Suprapubic skin (tissue), 3 donors: ENCODE measurements at regions not wholly inside any gene's neighbourhood (a gene's known extent, or its start where the extent isn't known, plus 50 kb on each side); places are given as distances from the start of the nearest gene placed in this dataset.

Experiments
- POLR2A ChIP-seq, 2 donors: fragments of 450-650 bp; IDR thresholded peaks; one replicate each; pipeline ENCODE4 v1.6.1; 2017; ENCODE audit warnings: antibody characterized with exemption in 2 of 2, mild to moderate bottlenecking in 2 of 2, moderate library complexity in 2 of 2
- TF ChIP-seq, protein P1 (sequence below), 2 donors: fragments of 200-600 bp in 1 of 2; fragments of 450-650 bp in 1 of 2; sonication (generic) in 1 of 2; IDR thresholded peaks; one replicate each; pipeline ENCODE4 v1.5.1; 2016 to 2019; ENCODE audit warnings: antibody characterized with exemption in 2 of 2, mild to moderate bottlenecking in 1 of 2, moderate library complexity in 1 of 2

DNA sequence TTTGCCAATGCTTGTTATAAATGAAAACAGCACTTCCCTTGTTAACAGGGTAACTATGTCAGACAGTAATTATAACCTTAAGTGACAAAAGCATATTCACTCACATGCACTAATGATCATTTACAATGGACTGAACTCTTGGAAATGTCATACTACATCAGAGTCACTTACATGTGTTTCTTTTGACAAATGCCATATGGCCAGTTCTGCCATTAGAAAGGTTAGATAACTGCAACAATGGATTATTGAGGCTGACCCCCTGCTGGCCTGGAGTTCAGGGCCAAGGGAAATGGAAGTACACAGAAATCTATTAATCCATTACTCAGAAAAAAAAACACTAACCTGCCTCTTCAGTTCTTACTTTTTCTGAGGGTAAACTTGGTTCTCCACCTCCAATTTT lies 313.4 kb downstream of the CNTN3 start:
- TF ChIP-seq, protein P1, sequence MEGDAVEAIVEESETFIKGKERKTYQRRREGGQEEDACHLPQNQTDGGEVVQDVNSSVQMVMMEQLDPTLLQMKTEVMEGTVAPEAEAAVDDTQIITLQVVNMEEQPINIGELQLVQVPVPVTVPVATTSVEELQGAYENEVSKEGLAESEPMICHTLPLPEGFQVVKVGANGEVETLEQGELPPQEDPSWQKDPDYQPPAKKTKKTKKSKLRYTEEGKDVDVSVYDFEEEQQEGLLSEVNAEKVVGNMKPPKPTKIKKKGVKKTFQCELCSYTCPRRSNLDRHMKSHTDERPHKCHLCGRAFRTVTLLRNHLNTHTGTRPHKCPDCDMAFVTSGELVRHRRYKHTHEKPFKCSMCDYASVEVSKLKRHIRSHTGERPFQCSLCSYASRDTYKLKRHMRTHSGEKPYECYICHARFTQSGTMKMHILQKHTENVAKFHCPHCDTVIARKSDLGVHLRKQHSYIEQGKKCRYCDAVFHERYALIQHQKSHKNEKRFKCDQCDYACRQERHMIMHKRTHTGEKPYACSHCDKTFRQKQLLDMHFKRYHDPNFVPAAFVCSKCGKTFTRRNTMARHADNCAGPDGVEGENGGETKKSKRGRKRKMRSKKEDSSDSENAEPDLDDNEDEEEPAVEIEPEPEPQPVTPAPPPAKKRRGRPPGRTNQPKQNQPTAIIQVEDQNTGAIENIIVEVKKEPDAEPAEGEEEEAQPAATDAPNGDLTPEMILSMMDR (IDR thresholded peaks at IDR 0.05) = no peak
- no peak for TF ChIP-seq POLR2A (IDR thresholded peaks at IDR 0.05)
